Ureter (tissue), 1 donor: ENCODE measurements at regions not wholly inside any gene's neighbourhood (a gene's known extent, or its start where the extent isn't known, plus 50 kb on each side); places are given as distances from the start of the nearest gene placed in this dataset.

ENCODE experiments used
- DNase-seq: peaks from one replicate; pipeline ENCODE4 v3.0.0-alpha.2; 2020; ENCODE audit warnings: low spot score
- donor health status: DM: yes; HTN: yes; CAD: no.

- DNase-seq = no peak
Observed at GRCh38 chr6:156416391-156416790, 360.8 kb upstream of the ARID1B start.

DNA sequence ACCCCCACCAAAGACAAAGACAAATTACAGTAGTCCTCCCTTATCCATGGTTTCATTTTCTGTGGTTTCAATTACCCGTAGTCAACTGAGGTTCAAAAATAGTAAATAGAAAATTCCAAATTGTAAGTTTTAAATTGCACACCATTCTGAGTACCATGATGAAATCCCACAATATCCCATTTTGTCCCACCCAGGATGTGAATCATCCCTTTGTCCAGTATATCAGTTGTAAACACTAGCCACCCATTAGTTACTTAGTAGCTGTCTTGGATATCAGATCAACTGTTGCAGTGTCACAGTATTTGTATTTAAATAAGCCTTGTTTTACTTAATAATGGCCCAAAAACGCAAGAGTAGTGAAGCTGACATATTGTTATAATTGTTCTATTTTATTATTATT, 364.0 kb upstream of the ARID1B start:
- DNase-seq = no peak

- no peak for DNase-seq
Observed at GRCh38 chr6:156410649-156411048, 366.5 kb upstream of the ARID1B start.

- no peak for DNase-seq
Observed at GRCh38 chr6:156408655-156409054, 368.5 kb upstream of the ARID1B start.

GRCh38 chr6:156407334-156407733, 369.8 kb upstream of the ARID1B start:
- DNase-seq = no peak

DNA sequence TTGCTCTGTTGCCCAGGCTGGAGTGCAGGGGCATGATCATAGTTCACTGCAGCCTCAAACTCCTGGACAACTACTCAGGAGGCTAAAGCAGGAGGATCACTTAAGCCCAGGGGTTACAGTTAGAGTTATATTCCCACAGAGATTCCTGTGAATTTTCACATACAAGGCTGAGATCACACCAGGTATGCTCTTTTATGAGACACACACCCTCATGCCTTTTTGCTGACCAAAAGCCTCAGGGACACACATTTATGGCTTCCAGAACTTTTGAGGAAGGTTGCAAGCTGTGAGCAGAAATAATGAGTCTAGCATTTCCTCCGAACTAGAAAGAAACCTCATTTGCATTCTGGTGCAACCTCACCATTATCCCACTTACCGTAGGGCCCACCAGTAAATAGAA, 370.5 kb upstream of the ARID1B start:
- no peak for DNase-seq

- DNase-seq = no peak
Observed at GRCh38 chr6:156406099-156406498, 371.1 kb upstream of the ARID1B start.

GRCh38 chr6:156402628-156403027, 374.6 kb upstream of the ARID1B start:
- no peak for DNase-seq

DNA sequence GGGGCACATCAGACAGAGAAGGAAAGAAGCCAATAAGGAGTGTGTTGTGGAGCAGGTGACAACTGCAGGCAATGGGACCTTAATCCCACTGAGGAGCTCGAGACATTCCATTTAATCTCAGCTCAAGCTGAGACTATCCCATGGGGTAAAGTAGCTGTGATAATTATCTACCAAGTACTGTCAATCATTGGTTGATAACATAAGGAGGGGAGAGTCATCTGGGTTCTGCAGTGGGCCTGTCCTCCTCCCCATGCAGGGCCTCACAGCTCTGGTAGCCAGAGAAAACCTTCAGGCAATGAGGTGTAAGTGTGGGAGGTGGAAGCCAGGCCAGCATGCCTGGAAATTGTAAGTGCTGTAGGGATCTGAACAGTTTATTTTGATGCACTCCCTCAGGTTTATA, 375.0 kb upstream of the ARID1B start:
- no peak for DNase-seq

GRCh38 chr6:156400487-156400886, 376.7 kb upstream of the ARID1B start:
- no peak for DNase-seq

DNA sequence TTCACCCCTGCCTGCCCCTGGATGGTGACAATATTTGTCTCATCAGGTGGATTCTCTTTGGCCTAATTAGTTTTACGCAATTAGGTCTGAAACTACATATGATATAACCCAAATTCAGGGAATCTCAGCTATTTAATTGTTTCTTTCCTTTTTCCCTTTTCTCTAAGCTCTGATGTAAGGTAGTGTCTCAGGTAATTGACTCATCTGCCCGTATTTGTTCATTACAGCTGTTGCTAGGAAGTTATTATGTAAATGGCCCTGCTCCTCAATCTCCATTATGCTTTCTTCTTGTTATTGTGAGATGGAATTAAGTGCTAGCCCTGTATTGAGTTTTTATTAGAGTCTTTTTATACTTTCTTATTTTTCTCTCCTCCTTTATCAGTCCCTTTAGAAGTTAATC, 378.2 kb upstream of the ARID1B start:
- no peak for DNase-seq

DNA sequence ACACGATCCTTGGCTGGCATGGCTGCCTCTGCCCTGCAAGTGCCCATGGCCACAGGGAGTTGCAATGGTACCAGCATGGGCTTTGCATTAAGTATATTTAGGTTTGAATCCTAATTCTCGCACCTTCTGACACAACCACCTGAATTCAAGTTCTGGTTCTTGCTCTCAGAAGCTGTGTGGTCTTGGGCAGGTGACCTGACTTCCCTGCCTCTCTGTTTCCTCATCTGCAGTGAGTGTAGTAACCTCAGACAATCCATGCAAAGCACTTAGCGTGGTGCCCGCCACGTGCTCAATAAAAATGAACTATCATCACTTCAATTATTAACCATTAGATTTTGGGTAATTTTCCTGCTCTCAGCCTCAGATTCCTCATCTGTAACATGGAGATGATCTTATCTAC, 378.8 kb upstream of the ARID1B start:
- no peak for DNase-seq

DNA sequence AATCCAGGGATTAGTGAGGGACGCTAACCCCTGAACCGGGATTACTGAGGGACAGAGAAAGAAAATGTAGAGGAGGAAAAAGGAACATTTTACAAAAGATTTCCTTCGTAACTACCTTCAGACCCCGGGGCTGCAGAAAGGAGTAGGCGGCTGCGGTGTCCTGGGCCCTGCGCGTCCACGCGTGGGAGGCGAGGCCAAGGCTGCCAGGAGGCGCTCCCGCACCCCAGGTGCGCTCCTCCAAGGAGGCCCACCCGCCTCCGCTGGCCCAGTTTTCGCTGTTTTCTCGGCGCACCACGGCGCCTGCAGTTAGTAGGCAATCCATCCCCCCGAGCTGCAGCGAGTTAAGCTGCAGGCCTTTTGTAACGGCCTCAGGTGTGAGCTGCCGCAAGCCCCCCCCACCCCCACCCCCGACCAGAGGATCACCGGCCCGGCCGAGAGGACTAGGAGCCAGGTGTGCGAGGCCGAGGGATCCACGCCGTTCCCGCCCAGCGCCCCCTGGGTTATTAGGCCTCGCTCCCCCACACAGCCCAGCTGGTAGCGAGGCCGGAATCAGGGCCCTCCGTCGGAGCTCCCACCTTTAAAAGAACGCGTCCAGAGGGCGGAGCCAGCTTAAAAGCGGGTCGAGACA, 380.3 kb upstream of the ARID1B start:
- DNase-seq = no peak

GRCh38 chr6:156396068-156396771, 381.0 kb upstream of the ARID1B start:
- no peak for DNase-seq

DNA sequence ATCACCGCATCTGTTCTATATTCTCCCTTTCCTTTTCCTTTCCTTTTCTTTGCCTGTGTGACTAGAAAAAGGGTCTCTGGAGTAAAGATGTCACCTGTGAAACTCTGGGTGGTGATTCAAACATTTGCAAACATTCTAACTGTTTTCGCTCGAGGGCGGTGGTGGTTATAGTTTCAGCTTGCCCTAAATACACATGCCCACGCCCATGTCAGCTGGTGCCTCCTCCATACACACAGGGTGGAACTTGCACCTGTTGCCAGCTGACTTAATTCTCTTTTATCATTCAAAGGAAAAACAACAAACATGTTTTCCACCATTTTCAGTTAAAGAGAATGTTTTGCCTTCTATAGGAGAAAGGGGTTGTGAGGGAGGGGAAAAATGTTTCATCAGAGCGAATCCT, 381.9 kb upstream of the ARID1B start:
- no peak for DNase-seq

- DNase-seq = no peak
Observed at GRCh38 chr6:156392648-156393047, 384.5 kb upstream of the ARID1B start.

GRCh38 chr6:156391977-156392376, 385.2 kb upstream of the ARID1B start:
- no peak for DNase-seq

DNA sequence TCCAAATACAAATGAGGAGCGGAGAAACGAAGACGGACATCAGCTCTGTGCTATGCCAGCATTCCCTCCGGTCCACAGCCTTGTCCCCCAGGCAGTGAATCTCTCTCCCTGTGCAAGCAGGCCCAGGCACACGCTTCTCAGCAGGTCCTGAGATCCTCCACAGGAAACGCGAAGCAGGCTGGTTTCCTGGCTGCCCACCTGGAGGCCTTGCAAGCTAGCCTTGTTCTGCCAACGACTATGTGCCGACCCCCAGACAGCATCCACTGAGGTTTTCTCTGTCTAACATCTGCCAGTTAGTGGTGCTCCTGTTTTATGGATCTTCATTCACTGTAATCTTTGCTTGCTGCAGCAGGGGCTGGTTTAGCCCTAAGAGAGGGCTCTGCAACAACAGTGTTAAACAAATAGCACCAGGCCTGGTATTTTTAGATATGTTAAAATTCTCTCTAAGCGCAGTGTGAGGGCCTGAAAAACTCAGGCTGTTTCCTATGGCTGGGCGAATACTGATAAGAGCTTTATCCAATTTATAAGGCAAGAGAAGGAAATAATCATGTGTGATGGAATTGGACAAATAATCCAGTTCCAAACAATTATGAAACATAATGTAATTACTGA, 386.0 kb upstream of the ARID1B start:
- no peak for DNase-seq

- DNase-seq = no peak
Observed at GRCh38 chr6:156390621-156391020, 386.6 kb upstream of the ARID1B start.

DNA sequence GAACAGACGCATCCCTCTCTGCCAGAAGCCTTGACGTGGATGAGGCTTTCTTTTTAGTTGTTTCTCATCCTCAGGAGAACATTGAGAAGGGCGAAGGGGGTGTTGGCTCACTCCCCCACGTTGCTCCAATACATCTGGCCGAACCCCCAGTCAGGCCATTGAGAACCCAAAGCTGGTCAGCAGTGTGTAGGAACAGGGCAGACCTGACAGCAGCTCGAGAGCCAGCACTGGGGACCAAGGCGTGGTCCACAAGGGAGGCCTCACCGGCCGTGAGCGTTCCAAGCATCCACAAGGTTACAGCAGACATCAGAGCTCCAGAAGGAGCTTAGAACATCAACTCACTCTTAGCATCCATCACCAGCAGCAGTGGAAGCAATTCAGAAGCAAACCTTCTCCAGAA, 387.9 kb upstream of the ARID1B start:
- DNase-seq = no peak

DNA sequence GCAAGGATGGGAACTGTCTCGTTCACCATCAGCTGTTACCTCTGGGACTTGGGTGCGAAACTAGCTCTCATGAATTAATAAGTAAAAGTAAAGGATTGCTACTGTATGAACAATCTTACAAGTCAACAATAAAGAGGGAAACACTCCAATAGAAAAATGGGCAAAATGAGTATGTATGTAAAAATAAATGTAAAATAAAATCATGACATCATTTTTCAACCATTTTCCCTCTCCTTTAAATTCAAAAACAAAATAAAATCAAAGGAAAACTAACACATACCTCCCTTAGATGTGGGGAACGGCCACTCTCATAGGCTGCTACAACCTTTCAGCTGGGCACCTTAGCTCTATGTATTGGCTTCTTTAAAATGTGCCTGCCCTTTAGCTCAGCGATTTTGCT, 389.7 kb upstream of the ARID1B start:
- no peak for DNase-seq

GRCh38 chr6:156383059-156383458, 394.1 kb upstream of the ARID1B start:
- no peak for DNase-seq
